ENCODE measurements at regions not wholly inside any gene's neighbourhood (a gene's known extent, or its start where the extent isn't known, plus 50 kb on each side); places are given as distances from the start of the nearest gene placed in this dataset.

DNA sequence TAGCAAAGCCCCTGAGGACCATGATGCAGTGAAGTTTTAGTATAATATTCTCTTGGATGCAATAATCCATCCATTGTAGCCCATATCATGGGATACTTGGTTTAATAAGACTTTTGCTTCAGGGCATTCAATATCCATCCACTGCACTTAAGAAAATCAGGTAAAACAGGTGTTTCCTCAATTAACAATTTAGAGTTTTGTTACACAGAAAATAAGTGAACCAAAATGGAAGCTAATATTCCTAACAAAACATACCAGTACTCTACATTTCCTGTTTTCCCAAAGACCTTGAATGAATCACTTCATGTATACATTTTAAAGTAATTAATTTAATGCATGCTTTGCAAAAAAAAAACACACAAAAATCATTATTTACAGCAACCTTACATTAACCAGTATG is 305.6 kb downstream of the NR2F1-AS1 start:
- no peak for DNase-seq (ENCODE audit: low read depth)

- DNase-seq (ENCODE audit: low read depth) = no peak
These were observed 306.7 kb downstream of the NR2F1-AS1 start for GRCh38 chr5:93274291-93274690.

DNA sequence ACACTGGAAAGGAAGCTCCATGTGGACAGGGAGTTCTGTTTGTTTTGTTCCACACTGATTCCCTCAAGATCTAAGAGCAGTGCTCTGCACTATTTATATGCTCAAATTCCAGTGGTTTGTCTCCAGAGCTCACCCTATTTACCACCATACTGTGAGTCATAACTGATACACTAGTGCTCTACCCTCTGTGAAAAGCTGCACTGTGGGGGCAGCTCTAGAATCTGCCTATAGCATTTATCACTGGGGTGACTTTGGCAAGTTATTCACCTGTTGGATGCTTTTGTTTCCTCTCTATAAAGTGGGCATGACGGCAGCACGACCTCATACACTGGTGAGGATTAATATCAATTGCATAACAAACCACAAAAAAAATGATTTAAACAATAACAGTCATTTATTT is 307.8 kb downstream of the NR2F1-AS1 start:
- DNase-seq (ENCODE audit: low read depth) = no peak

DNA sequence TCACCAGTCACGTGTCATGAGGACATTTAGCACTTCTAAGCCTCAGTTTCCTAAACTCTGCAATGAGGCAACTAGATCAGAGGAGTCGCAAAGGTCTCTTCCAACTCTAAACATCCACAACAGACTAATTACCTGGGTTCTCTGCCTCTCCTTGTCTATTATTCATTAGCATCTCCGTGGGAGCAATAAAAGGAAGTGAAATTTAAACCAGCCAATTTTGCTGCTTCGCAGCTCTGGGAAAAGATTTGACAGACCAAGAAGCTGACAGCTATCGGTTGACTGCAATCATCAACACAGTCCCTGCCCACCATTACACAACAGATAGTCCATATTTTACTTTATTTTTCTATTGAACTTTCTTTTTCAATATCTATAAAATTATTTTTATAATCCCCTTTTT is 308.9 kb downstream of the NR2F1-AS1 start:
- DNase-seq (ENCODE audit: low read depth) = no peak

- no peak for DNase-seq (ENCODE audit: low read depth)
These were observed 313.3 kb downstream of the NR2F1-AS1 start for GRCh38 chr5:93267736-93268135.

GRCh38 chr5:93267276-93267675 is 313.7 kb downstream of the NR2F1-AS1 start:
- DNase-seq (ENCODE audit: low read depth) = no peak

DNA sequence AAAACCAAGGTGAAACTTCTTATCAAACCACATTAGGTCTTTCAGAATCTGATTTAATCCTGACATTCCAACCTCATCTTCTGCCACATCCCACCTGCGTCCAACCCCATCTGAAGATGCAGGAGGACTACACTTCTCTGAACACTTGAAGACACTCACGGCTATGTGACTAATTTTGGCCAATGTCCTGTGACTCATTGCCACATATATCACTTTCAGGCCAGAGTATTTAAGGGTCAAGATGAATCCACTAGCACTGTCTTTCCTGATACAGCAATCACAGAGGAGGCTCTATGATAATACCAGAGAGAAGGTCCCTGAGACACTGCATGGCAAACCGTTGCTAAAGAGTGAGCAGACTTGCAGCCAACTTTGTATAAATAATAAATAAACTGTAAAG is 323.4 kb downstream of the NR2F1-AS1 start:
- DNase-seq (ENCODE audit: low read depth) = no peak

GRCh38 chr5:93255796-93256195 is 325.2 kb downstream of the NR2F1-AS1 start:
- DNase-seq (ENCODE audit: low read depth) = peak; percentile 9

DNA sequence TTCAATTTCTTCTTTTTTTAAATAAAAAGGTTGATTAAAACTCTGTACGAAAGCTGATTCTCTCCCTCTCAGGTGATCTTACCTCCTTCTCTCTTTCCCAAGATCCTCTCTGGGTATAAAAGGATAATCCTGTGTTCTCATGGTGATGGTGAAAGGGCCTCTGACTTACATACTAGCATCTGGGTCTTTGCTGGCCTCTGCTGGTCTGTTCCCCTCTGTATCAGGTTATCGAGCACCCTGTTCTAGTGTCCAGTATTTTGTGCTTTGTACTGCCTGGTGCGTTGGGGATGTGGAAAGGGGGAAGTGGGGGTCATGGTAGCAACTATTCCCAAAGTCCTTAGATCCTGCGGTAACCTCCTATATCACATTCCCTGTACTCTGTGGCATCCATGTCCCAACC is 328.9 kb downstream of the NR2F1-AS1 start:
- no peak for DNase-seq (ENCODE audit: low read depth)

DNA sequence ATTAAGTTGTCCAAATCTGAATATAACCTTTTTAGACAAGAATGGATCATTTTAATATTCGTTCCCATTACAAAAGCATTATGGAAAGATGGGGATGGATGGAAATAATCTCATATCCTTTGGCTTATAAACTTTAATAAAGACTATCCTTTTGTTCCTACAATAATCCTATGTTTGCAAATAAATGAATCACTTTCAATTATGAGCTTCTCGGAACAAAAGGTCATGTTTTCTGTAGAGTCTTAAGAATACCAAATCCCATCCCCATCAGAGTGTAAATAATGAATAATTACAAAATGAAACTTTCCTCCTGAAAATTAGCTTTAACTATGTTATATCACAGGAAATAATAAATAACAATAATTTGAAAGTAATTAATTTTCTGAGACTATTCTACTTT is 329.7 kb downstream of the NR2F1-AS1 start:
- DNase-seq (ENCODE audit: low read depth) = no peak

GRCh38 chr5:93250424-93250823 is 330.6 kb downstream of the NR2F1-AS1 start:
- DNase-seq (ENCODE audit: low read depth) = no peak

DNA sequence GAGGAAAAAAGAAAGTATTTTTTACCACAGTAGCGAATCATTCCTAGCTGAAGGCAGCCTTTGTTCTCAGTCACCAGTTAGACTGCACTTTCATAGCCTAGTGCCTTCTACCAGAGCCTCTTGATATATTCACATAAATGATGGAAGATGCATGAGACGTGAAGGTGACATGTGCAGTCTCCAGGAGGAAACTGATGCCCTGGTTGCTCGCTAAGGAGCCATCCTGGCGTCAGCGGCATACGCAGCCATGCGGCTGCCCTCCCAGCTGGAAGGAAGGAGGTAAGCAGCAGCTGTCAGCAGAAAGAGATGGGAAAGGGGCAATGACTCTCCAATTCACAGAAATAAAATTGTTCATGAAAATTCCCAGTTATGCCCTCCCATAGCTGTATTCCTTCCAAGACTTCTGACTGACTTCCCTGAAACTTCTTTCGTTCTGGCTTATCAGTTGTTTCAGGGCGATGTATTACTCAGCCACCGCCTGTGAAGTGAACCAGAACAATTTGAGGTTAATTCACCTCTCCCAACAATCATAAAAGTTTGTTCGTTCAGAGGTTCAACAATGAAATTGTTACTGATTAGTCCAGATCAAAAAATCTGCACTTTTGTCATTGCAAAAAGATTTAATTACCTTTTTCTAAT is 331.2 kb downstream of the NR2F1-AS1 start:
- DNase-seq (ENCODE audit: low read depth) = no peak

GRCh38 chr5:93247105-93247504 is 333.9 kb downstream of the NR2F1-AS1 start:
- no peak for DNase-seq (ENCODE audit: low read depth)

GRCh38 chr5:93246090-93246855 is 334.7 kb downstream of the NR2F1-AS1 start:
- DNase-seq (ENCODE audit: low read depth) = peak; percentile 79

GRCh38 chr5:93245226-93245625 is 335.8 kb downstream of the NR2F1-AS1 start:
- no peak for DNase-seq (ENCODE audit: low read depth)

DNA sequence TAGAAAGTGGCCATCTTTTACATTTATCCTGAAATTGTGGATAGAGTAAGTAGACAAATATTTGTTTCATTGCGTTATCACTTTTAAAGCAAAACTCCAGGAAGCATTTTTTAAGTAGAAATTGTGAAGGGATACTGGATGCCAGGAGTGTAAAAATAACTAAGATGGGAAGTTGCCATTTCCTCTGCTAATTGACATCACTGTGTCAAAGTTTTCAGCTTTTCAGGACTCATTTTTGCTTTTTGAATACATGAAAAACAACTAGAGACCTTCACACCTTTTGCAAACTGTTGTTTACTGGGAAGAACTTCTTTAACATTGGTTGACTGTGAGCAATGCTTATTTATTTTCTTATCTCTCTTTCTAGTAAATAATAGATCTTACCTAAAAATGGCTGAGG is 337.5 kb downstream of the NR2F1-AS1 start:
- DNase-seq (ENCODE audit: low read depth) = no peak

- no peak for DNase-seq (ENCODE audit: low read depth)
These were observed 340.7 kb downstream of the NR2F1-AS1 start for GRCh38 chr5:93240228-93240834.

DNA sequence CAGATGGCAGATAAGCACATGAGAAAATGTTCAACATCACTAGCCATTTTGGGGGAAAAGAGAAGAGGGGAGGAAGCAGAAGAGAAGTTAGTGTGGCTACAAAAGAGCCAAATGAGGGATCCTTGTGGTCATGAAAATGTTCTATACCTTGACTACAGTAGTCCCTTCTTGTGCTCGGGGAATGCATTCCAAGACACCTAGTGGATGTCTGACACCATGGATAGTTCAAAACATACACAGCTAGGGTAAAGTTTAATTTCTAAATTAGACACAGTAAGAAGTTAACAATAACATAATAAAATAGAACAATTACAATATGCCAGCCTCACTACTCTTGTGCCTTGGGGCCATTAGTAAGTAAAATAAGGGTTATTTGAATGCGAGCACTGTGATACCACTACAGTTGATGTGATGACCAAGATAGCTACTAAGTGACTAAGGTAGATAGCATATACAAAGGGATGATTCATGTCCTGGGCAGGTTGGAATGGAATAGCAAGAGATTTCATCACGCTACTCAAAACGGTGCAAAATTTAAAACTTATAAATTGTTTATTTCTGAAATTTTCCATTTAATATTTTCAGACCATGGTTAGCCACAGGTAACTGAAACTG is 344.1 kb downstream of the NR2F1-AS1 start:
- DNase-seq (ENCODE audit: low read depth) = no peak

- DNase-seq (ENCODE audit: low read depth) = no peak
These were observed 345.3 kb downstream of the NR2F1-AS1 start for GRCh38 chr5:93235761-93236160.

DNA sequence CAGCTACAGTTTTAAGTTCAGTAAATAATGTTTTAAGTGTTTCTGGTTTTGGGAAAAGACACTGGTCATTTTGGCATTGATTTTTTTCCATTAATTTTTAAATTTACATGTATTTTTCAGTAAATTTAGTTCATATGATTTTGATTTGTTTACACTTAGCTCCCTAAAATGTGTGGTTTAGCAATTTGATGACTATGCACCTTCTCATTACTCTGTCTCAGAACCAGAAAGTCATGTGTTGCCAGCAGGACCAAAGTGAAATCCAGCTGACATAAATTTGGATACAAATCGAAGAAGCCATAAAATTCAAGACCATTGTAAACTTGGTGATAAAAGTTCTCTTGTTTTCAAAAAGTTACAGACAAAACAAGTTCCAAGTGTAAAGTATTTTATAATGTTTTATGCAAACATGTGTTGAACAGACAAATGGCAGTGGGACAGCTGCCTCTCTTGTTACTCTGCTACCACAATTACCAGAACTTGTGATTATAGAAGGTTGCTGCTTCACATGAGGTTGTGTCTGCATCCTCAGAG is 354.8 kb downstream of the NR2F1-AS1 start:
- no peak for DNase-seq (ENCODE audit: low read depth)

GRCh38 chr5:93225748-93226147 is 355.3 kb downstream of the NR2F1-AS1 start:
- DNase-seq (ENCODE audit: low read depth) = no peak

- DNase-seq (ENCODE audit: low read depth) = no peak
These were observed 356.4 kb downstream of the NR2F1-AS1 start for GRCh38 chr5:93224624-93225023.

DNA sequence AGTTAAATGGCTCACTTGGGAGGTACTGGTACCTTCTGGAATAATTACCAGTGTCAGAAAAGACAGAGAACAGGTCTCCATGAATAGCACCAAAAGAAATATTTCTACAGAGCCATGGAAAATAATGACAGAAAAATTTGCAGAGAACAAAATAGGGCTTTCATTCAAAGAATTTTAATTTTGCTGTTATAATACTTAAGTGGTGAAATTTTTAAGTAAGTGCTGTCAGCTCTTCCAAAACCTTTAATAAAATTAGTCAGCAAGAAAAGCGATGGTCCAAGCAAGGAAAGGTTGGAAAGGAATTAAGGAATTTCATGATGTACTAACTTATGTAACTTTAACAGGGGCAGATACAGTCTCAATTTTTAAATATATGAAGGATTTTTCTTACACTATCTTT is 359.2 kb downstream of the NR2F1-AS1 start:
- DNase-seq (ENCODE audit: low read depth) = no peak

Measured in fibroblast of the conjunctiva (primary cell).